ENCODE measurements at regions not wholly inside any gene's neighbourhood (a gene's known extent, or its start where the extent isn't known, plus 50 kb on each side); places are given as distances from the start of the nearest gene placed in this dataset.

DNA sequence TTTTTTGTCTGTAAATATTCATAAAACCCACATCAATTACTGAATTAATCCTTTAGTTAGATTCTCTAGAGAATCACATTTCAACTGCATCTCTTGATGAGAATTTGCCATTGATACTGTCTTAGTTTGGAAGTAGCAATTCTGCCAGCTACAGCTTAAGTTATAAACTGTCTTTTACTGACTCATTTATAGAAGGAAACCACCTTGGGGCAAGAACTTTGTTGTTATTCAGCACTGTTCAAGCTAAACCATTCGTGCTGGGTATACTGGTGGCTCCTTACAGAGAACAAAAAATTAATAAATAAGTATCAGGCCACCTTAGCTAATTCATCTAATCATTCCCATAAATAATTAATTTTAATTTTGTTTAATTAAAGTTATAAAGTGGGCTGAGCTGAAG lies 1082.6 kb upstream of the CELF4 start:
- no peak for TF ChIP-seq CTCF (IDR thresholded peaks at IDR 0.05)
- TF ChIP-seq POLR2A (IDR thresholded peaks at IDR 0.05) = no peak

Data from testis (tissue), 2 donors.